ENCODE measurements at regions not wholly inside any gene's neighbourhood (a gene's known extent, or its start where the extent isn't known, plus 50 kb on each side); places are given as distances from the start of the nearest gene placed in this dataset.
"Not testable (repeated sequence)": the region's sequence is repeated elsewhere in the genome, so short reads cannot be mapped to it uniquely, and the experiment has no call there.

DNA sequence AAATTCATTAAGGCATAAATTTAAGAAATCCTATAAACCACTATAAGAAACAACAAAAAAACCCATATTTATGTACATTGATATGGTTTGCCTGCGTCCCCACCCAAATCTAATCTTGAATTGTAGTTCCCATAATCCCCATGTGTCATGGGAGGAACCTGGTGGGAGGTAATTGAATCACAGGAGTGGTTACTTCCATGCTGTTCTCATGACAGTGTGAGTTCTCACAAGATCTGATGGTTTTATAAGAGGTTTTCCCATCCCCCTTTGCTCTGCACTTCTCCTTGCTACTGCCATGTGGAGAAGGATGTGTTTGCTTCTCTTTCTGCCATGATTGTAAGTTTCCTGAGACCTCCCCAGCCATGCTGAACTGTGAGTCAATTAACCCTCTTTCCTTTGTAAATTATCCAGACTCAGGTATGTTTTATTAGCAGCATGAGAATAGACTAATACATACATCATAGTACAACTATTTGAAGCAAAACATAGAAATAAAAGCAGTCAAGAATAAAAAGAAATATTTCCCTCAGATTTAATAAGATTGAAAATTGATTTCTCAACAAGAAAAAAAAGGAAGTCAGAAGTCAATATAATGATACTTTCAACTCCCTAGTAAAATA, 209.0 kb upstream of the GPC6 start:
- no peak for DNase-seq (ENCODE audit: low spot score)

- peak; percentile 59 for DNase-seq (ENCODE audit: low spot score)
These were observed 202.7 kb upstream of the GPC6 start for GRCh38 chr13:93023929-93024328.

GRCh38 chr13:93025984-93026383, 200.6 kb upstream of the GPC6 start:
- peak; percentile 43 for DNase-seq (ENCODE audit: low spot score)

DNA sequence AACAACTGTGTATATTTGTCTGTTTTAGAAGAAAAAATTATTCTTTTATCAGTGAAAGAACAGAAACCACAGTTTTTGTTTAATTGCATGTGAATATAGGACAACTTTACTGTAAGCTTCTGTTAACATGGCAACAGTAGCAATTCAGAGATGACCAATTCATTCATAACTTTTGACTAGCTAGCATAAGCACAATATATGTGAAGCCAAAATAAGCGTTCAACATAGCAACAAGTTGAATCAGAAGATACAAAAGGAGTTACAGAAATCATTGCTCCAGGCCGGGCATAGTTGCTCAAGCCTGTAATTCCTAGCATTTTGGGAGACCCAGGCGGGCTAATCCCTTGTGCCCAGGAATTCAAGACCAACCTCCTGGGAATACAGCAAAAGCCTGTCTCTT, 197.1 kb upstream of the GPC6 start:
- DNase-seq (ENCODE audit: low spot score), result no peak

DNA sequence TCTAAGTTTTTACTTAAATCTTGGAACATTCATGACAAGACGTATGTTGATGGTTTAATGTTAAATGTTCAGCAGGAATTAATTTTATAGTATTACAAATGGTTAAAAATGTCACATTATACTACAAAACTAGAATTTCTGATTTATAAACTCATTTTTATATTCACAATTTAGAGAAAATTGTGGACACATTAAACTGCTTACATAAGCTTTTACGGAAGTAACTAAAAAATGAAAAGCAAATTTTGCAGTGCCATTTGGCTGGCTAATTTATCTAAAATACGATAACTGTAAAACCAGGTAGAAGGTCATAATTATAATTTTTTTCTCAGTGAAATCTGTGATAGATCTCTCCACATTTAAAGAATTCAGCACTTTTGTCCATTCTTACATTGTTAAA, 190.2 kb upstream of the GPC6 start:
- DNase-seq (ENCODE audit: low spot score), result no peak

DNA sequence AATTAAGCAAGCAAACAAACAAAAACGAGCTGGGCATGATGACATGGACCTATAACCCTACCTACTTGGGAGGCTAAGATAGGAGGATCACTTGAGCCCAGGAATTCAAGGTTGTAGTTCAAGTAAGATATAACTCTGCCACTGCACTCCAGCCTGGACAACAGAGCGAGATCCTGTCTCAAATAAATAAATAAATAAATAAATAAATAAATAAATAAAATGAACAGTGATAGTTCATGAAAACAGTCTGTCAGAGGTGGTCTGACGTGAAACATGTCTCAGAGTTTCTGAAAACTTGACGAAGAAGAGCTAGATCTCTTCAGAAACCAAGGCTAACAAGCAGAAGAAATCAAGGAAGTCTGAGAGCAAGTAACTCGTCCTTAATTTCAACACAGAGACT, 188.8 kb upstream of the GPC6 start:
- DNase-seq (ENCODE audit: low spot score), result no peak

GRCh38 chr13:93038187-93038586, 188.4 kb upstream of the GPC6 start:
- no peak for DNase-seq (ENCODE audit: low spot score)

DNA sequence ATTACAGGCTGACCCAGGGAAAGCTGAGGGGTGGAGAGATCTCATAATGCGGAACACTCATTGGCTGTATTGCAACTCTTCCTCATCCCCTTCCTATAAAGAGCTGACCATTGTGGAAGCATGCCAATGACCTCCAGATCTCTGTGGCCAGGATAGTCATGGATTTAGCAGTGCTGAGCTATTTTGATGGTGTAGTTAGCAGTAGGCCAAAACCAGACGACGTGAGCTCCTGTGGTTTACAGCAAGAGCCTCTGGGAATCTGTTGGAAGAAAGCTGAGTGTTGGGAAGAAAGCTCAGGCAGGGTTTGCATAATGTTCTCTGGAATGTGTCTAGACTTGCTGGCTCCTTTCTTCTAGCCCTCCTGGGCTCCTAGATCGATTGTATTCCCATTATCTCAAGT, 187.5 kb upstream of the GPC6 start:
- no peak for DNase-seq (ENCODE audit: low spot score)

DNA sequence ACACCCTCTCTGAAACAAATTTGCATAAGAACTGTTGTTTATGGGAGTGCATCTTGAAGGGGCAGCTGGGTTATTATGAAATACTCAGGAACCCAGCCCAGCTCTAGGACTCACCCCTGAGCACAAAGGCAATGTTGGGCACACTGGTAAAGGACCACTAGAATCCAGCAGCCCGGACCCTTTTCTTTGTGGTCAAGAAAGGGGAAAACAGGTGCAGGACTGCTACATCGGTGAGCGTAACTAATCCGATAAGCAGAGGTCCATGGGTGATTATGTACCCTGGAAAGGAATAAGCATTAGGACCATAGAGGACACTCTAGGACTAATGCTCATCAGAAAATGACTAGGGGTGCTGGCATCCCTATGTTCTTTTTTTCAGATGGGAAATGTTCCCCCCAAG, 185.0 kb upstream of the GPC6 start:
- DNase-seq (ENCODE audit: low spot score), result not testable (repeated sequence)

GRCh38 chr13:93045836-93046235, 180.8 kb upstream of the GPC6 start:
- DNase-seq (ENCODE audit: low spot score), result no peak

GRCh38 chr13:93055233-93055632, 171.4 kb upstream of the GPC6 start:
- no peak for DNase-seq (ENCODE audit: low spot score)

DNA sequence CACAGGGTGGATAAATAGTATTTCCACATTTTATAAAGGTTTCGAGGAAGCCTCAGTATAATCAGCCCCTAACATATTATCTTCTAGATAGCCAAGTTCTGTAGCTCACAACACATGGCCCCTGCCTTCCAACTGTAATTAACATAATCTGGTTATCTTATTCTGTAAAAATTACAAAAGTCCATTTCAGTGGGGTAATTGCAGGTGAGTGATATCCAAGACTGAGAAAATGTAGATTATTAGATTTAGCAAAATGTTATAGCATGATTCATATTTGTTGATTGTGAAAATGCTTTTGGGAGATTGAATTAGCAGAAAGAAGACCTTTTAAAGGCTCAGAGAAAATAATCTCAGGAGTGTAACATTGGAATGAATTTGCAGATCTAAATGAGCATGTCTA, 168.3 kb upstream of the GPC6 start:
- DNase-seq (ENCODE audit: low spot score), result no peak

GRCh38 chr13:93060144-93060543, 166.5 kb upstream of the GPC6 start:
- no peak for DNase-seq (ENCODE audit: low spot score)

GRCh38 chr13:93066187-93066586, 160.4 kb upstream of the GPC6 start:
- peak; percentile 7 for DNase-seq (ENCODE audit: low spot score)

- DNase-seq (ENCODE audit: low spot score), result peak; percentile 9
These were observed 147.3 kb upstream of the GPC6 start for GRCh38 chr13:93079294-93079693.

- DNase-seq (ENCODE audit: low spot score), result no peak
These were observed 146.4 kb upstream of the GPC6 start for GRCh38 chr13:93080166-93080565.

GRCh38 chr13:93080587-93080986, 146.0 kb upstream of the GPC6 start:
- DNase-seq (ENCODE audit: low spot score), result peak; percentile 14

- no peak for DNase-seq (ENCODE audit: low spot score)
These were observed 140.3 kb upstream of the GPC6 start for GRCh38 chr13:93086329-93086728.

GRCh38 chr13:93098972-93099371, 127.6 kb upstream of the GPC6 start:
- no peak for DNase-seq (ENCODE audit: low spot score)

GRCh38 chr13:93101226-93101734, 125.3 kb upstream of the GPC6 start:
- DNase-seq (ENCODE audit: low spot score), result no peak

GRCh38 chr13:93104270-93104669, 122.3 kb upstream of the GPC6 start:
- DNase-seq (ENCODE audit: low spot score), result no peak

GRCh38 chr13:93108111-93108601, 118.5 kb upstream of the GPC6 start:
- DNase-seq (ENCODE audit: low spot score), result no peak

DNA sequence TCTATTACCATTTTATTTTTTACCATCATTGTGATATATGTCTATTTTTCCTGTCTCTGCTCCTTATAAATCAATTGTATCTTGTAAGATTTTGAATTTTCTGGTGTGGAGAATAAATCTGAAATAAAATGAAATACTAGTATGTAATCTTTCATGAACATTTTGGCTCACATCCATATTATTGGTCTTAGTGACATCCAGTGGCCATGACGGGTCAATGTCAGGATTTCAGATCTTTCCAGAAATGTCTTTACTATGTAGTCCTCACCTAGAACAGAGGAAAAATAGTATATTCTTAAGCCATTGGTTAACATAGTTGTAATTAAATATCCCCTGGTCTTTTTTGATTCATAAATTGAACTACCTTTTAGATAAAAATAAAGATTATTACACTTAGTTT, 109.8 kb upstream of the GPC6 start:
- no peak for DNase-seq (ENCODE audit: low spot score)

DNA sequence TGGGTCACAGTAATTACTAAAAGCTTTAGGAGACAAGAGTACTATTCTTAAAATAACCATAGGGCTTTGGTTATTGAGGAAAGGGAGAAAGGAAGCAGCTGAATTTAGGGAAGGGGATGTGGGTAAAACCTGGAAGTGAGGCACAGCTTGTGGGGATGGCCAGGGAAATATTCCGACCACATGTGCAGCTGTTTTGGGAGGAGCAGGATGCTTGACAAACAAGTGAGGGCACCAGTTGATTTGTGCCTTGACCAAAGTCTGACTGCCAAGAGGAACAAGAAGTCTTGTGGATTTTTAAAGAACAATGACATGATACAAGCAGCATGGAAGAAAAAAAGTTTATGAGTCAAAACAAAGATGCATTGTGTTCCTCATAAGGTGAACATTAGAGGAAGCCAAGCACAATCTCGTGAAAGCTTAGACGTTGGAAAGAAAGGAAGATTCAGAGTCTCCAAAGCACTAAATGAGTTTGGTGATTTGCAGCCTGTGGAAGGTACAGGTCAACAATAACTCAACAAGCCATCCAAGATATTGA, 108.5 kb upstream of the GPC6 start:
- DNase-seq (ENCODE audit: low spot score), result no peak

Measured in umbilical cord (tissue), 1 donor.